Loucy (cell line): ENCODE measurements at regions not wholly inside any gene's neighbourhood (a gene's known extent, or its start where the extent isn't known, plus 50 kb on each side); places are given as distances from the start of the nearest gene placed in this dataset.

Source experiments
- H2AFZ ChIP-seq: fragments of 200-600 bp; sonication (generic); 2 replicates; pipeline ENCODE4 v1.6.0; 2016; ENCODE audit warnings: antibody characterized with exemption, mild to moderate bottlenecking, low read length, moderate library complexity
- H3F3A ChIP-seq: fragments of 200-600 bp; 2 replicates; pipeline ENCODE4 v1.6.0; 2016; ENCODE audit warnings: antibody characterized with exemption, low read depth, mild to moderate bottlenecking
- H3K27me3 ChIP-seq: fragments of 200-600 bp; sonication (generic); 2 replicates; pipeline ENCODE4 v1.6.1; 2014; ENCODE audit warnings: low read length, mild to moderate bottlenecking; ENCODE audit not compliant: insufficient read depth, poor library complexity, severe bottlenecking
- H3K36me3 ChIP-seq: fragments of 200-600 bp; sonication (generic); 2 replicates; pipeline ENCODE4 v1.6.1; 2016; ENCODE audit warnings: low read length; ENCODE audit not compliant: insufficient read depth
- H3K4me1 ChIP-seq: fragments of 200-600 bp; sonication (generic); 2 replicates; pipeline ENCODE4 v1.5.1; 2014; ENCODE audit warnings: low read length, mild to moderate bottlenecking; ENCODE audit not compliant: insufficient read depth, poor library complexity, severe bottlenecking
- H3K4me2 ChIP-seq: fragments of 200-600 bp; sonication (generic); 2 replicates; pipeline ENCODE4 v1.6.0; 2014; ENCODE audit warnings: antibody characterized with exemption, low read length, low read depth, mild to moderate bottlenecking; ENCODE audit not compliant: poor library complexity, severe bottlenecking
- H3K4me3 ChIP-seq: fragments of 200-600 bp; sonication (generic); 2 replicates; pipeline ENCODE4 v1.5.1; 2014; ENCODE audit warnings: low read length, mild to moderate bottlenecking, mixed read lengths; ENCODE audit not compliant: poor library complexity, severe bottlenecking
- H3K79me2 ChIP-seq: fragments of 200-600 bp; sonication (generic); 2 replicates; pipeline ENCODE4 v1.6.1; 2014; ENCODE audit warnings: low read length; ENCODE audit not compliant: insufficient read depth
- H3K9ac ChIP-seq: fragments of 200-600 bp; sonication (generic); 2 replicates; pipeline ENCODE4 v1.6.0; 2014; ENCODE audit warnings: mild to moderate bottlenecking, low read depth, low read length, moderate library complexity; ENCODE audit not compliant: poor library complexity, severe bottlenecking
- H3K9me2 ChIP-seq: fragments of 200-600 bp; sonication (generic); replicated peaks from 2 replicates; pipeline ENCODE4 v1.6.1; 2016; ENCODE audit warnings: low read depth, low read length, mixed read lengths
- H3K9me3 ChIP-seq: fragments of 200-600 bp; sonication (generic); 2 replicates; pipeline ENCODE4 v1.6.1; 2014; ENCODE audit warnings: mild to moderate bottlenecking, antibody characterized with exemption, low read length, low read depth; ENCODE audit not compliant: insufficient read depth
- H4K20me1 ChIP-seq: fragments of 200-600 bp; sonication (generic); 2 replicates; pipeline ENCODE4 v1.6.0; 2014; ENCODE audit warnings: antibody characterized with exemption, low read length, mild to moderate bottlenecking; ENCODE audit not compliant: insufficient read depth, poor library complexity, severe bottlenecking
- CTCF ChIP-seq: fragments of 200-600 bp; sonication (generic); conservative IDR thresholded peaks from 2 replicates; pipeline ENCODE4 v1.5.1; 2014; ENCODE audit warnings: mild to moderate bottlenecking, antibody characterized with exemption, low read length
- EZH2phosphoT487 ChIP-seq: fragments of 200-600 bp; IDR thresholded peaks from 2 replicates; pipeline ENCODE4 v1.6.1; 2018; ENCODE audit warnings: antibody characterized with exemption, mild to moderate bottlenecking, moderate library complexity, borderline replicate concordance

GRCh38 chr7:24409431-24410024 is 125.5 kb downstream of the NPY start:
- no peaks in the 10 kb centered on the region for H3K79me2 ChIP-seq
- no peaks in the 10 kb centered on the region for H3K27me3 ChIP-seq
- no peak overlapping the region for H3K4me3 ChIP-seq
- no peaks in the 10 kb centered on the region for H3K9me2 ChIP-seq
- H2AFZ ChIP-seq = no peak overlapping the region
- TF ChIP-seq CTCF (no peak), EZH2phosphoT487 (no peak)
- no peaks in the 10 kb centered on the region for H3F3A ChIP-seq
- no peak overlapping the region for H3K4me2 ChIP-seq
- H3K4me1 ChIP-seq = peaks cover 12% of the 10 kb centered on the region
- no peaks in the 10 kb centered on the region for H3K36me3 ChIP-seq
- H3K9me3 ChIP-seq = no peaks in the 10 kb centered on the region
- no peak overlapping the region for H3K9ac ChIP-seq
- H4K20me1 ChIP-seq = no peaks in the 10 kb centered on the region

GRCh38 chr7:24411226-24411625 is 127.2 kb downstream of the NPY start:
- Histone ChIP-seq H3K9ac (no peak overlapping the region), H4K20me1 (no peaks in the 10 kb centered on the region), H3K9me2 (no peaks in the 10 kb centered on the region), H3K4me2 (no peak overlapping the region), H3K79me2 (no peaks in the 10 kb centered on the region), H3K36me3 (no peaks in the 10 kb centered on the region), H3K27me3 (no peaks in the 10 kb centered on the region), H3K4me1 (peaks cover 5% of the 10 kb centered on the region), H3F3A (no peaks in the 10 kb centered on the region), H3K9me3 (no peaks in the 10 kb centered on the region), H3K4me3 (no peak overlapping the region), H2AFZ (no peak overlapping the region)
- no peak for TF ChIP-seq EZH2phosphoT487
- TF ChIP-seq CTCF = no peak

GRCh38 chr7:24417526-24418120 is 133.6 kb downstream of the NPY start:
- Histone ChIP-seq H3K27me3 (no peaks in the 10 kb centered on the region), H3K4me2 (no peak overlapping the region), H3K4me3 (no peak overlapping the region), H3K9ac (no peak overlapping the region), H3K36me3 (no peaks in the 10 kb centered on the region), H4K20me1 (no peaks in the 10 kb centered on the region), H2AFZ (no peak overlapping the region), H3K9me2 (no peaks in the 10 kb centered on the region), H3K79me2 (no peaks in the 10 kb centered on the region), H3K4me1 (no peaks in the 10 kb centered on the region), H3K9me3 (no peaks in the 10 kb centered on the region), H3F3A (no peaks in the 10 kb centered on the region)
- TF ChIP-seq EZH2phosphoT487 = no peak
- TF ChIP-seq CTCF = no peak
